ENCODE measurements at regions not wholly inside any gene's neighbourhood (a gene's known extent, or its start where the extent isn't known, plus 50 kb on each side); places are given as distances from the start of the nearest gene placed in this dataset.

DNA sequence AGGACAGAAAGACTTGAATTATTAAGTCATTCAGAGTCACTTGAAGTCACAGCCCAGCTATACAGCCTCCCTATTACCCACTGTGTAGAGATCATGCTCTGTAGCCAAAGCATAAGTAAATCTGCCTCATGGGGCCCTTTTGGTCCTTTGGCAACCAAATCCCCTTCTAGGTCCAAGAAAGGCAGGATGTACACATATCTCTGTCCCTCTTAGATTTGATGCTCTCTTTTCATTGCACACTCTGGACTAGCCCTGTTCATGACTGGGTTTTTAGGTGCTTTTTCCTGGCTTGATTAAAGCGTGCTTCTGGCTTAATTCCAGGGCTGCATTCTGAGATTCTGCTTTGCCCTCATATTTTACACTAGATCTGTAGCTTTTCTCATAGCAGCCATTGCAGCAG lies 296.8 kb downstream of the TENT5A start:
- no peaks in the 10 kb centered on the region for H3K27me3 ChIP-seq
- H3K4me3 ChIP-seq: no peak overlapping the region
- no peaks in the 10 kb centered on the region for H3K36me3 ChIP-seq
- H3K9ac ChIP-seq (ENCODE audit: low read depth in 2 of 2, low read length in 2 of 2): no peak overlapping the region
- H3K9me3 ChIP-seq: no peaks in the 10 kb centered on the region
- intact Hi-C loops (cut with DNase I): loop anchor here (10.0 kb wide), 1 partner anchor 279 kb away; no protein-coding TSS in a partner anchor
- TF ChIP-seq, protein P1, sequence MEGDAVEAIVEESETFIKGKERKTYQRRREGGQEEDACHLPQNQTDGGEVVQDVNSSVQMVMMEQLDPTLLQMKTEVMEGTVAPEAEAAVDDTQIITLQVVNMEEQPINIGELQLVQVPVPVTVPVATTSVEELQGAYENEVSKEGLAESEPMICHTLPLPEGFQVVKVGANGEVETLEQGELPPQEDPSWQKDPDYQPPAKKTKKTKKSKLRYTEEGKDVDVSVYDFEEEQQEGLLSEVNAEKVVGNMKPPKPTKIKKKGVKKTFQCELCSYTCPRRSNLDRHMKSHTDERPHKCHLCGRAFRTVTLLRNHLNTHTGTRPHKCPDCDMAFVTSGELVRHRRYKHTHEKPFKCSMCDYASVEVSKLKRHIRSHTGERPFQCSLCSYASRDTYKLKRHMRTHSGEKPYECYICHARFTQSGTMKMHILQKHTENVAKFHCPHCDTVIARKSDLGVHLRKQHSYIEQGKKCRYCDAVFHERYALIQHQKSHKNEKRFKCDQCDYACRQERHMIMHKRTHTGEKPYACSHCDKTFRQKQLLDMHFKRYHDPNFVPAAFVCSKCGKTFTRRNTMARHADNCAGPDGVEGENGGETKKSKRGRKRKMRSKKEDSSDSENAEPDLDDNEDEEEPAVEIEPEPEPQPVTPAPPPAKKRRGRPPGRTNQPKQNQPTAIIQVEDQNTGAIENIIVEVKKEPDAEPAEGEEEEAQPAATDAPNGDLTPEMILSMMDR (IDR thresholded peaks at IDR 0.05): no peak
- DNase-seq: no peak
- no peak overlapping the region for H3K27ac ChIP-seq
- no peaks in the 10 kb centered on the region for H3K4me1 ChIP-seq

DNA sequence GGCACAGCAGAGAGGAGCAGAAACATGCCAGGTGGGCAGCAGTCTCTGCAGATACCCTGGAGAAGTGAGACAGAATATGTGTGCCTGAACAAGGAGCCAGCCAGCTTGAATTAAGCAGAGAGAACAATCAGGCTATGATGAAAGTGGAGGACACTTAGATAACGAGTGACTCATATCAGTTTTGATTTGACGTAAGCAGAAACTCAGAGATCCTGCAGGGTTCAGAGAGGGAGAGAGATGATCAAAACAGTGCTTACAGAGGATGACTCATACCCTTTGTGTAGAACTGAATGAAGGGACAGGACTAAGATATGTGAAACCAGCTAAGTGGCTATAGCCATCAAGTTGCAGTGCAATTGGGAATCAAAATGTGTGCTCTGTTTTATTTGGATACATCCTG lies 300.7 kb downstream of the TENT5A start:
- H3K4me3 ChIP-seq: no peak overlapping the region
- no peaks in the 10 kb centered on the region for H3K9me3 ChIP-seq
- intact Hi-C loops (cut with DNase I): loop anchor here (10.0 kb wide), 1 partner anchor 283 kb away; no protein-coding TSS in a partner anchor
- TF ChIP-seq, protein P1 (IDR thresholded peaks at IDR 0.05): no peak
- no peak for DNase-seq
- no peak overlapping the region for H3K27ac ChIP-seq
- H3K27me3 ChIP-seq: no peaks in the 10 kb centered on the region
- no peaks in the 10 kb centered on the region for H3K36me3 ChIP-seq
- no peak overlapping the region for H3K9ac ChIP-seq (ENCODE audit: low read depth in 2 of 2, low read length in 2 of 2)
- H3K4me1 ChIP-seq: no peaks in the 10 kb centered on the region

DNA sequence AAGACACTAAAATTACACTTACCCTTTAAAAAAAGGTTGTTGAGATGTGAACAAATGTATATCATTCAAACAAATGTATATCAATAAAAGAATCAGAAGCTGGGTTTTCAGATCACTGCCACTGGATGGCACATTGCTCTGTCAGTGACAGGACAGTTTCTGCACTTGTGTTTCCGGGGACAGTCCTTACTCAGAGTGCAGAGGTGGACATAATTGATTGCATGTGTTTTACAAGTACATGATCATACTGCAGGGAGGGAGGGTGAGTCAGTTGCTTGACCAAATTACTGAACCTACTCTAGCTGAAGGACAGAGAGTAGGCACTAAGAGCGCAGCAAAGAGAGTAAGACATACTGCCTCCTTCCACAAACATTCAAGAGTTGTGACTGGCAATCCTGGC lies 302.3 kb downstream of the TENT5A start:
- DNase-seq: peak; percentile 23
- intact Hi-C loops (cut with DNase I): loop anchor here (10.0 kb wide), 1 partner anchor 285 kb away; no protein-coding TSS in a partner anchor

DNA sequence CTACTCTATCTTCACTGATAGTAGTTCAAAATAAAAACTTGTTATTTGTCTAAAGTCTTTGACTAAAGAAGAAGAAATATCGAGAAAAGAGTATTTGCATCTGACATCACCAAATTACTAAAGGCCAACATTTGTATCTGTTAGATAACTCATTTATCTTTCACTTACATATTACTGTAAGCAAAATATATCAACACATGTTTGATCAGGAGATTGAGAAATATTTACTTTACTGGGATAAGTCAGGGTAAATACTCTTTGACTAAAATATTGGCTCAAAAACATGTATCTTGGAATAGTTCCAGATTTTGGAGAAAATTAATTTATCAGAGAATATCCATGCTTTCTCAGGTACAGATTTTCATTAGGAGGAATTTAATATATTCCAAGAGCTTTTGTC lies 306.0 kb downstream of the TENT5A start:
- DNase-seq: no peak
- intact Hi-C loops (cut with DNase I): no loop called here
- Histone ChIP-seq H3K9ac (ENCODE audit: low read depth in 2 of 2, low read length in 2 of 2) (no peak overlapping the region), H3K27me3 (no peaks in the 10 kb centered on the region), H3K4me3 (no peak overlapping the region), H3K36me3 (no peaks in the 10 kb centered on the region), H3K4me1 (no peaks in the 10 kb centered on the region), H3K27ac (no peak overlapping the region), H3K9me3 (no peaks in the 10 kb centered on the region)
- TF ChIP-seq, protein P1 (IDR thresholded peaks at IDR 0.05): no peak

More for the DNA sequence above, 302.3 kb downstream of the TENT5A start:
- H3K4me1 ChIP-seq: no peaks in the 10 kb centered on the region
- no peak overlapping the region for H3K9ac ChIP-seq (ENCODE audit: low read depth in 2 of 2, low read length in 2 of 2)
- H3K27me3 ChIP-seq: no peaks in the 10 kb centered on the region
- H3K27ac ChIP-seq: no peak overlapping the region
- H3K4me3 ChIP-seq: no peak overlapping the region
- TF ChIP-seq, protein P1 (IDR thresholded peaks at IDR 0.05): no peak
- no peaks in the 10 kb centered on the region for H3K9me3 ChIP-seq
- H3K36me3 ChIP-seq: no peaks in the 10 kb centered on the region

DNA sequence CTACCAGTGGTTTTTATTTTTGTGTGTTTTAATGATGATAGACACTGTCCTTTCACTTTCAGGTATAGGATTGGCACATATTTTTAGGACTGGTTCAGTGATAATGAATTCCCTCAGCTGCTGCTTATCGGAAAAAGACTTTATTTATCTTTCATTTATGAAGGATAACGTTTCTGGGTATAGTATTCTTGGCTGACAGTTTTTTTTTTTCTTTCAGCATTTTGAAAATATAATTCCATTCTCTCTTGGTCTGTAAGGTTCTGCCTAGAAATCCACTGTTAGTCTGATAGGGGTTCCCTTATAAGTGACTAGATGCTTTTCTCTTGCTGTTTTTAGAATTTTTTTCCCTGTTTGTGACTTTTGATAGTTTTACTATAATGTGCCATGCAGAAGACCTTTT lies 313.1 kb downstream of the TENT5A start:
- Histone ChIP-seq H3K36me3 (no peaks in the 10 kb centered on the region), H3K4me1 (no peaks in the 10 kb centered on the region), H3K4me3 (no peak overlapping the region), H3K27ac (no peak overlapping the region), H3K9ac (ENCODE audit: low read depth in 2 of 2, low read length in 2 of 2) (no peak overlapping the region), H3K27me3 (no peaks in the 10 kb centered on the region), H3K9me3 (no peaks in the 10 kb centered on the region)
- TF ChIP-seq, protein P1 (IDR thresholded peaks at IDR 0.05): no peak
- intact Hi-C loops (cut with DNase I): no loop called here
- DNase-seq: no peak
